Lung (tissue), 11 donors: ENCODE measurements at regions not wholly inside any gene's neighbourhood (a gene's known extent, or its start where the extent isn't known, plus 50 kb on each side); places are given as distances from the start of the nearest gene placed in this dataset.

ENCODE experiments used
- ATAC-seq: fragments of 200-7000 bp; cut with Tn5 transposase; one replicate; pipeline ENCODE4 v1.9.1; 2020; ENCODE audit warnings: moderate number of reproducible peaks; ENCODE audit not compliant: insufficient read depth, low FRiP score
- DNase-seq, 3 donors: peaks; one replicate each; pipeline ENCODE4 v3.0.0-alpha.2; 2013 to 2017
- H3K27ac ChIP-seq, 2 donors: one replicate each; pipeline ENCODE4 v1.5.1; 2013; ENCODE audit warnings: mild to moderate bottlenecking in 2 of 2, moderate library complexity in 2 of 2, control low read depth in 1 of 2, inconsistent platforms in 1 of 2, low read depth in 1 of 2, low read length in 1 of 2
- H3K27me3 ChIP-seq, 3 donors: one replicate each; pipeline ENCODE4 v1.5.1; 2013; ENCODE audit warnings: low read length in 2 of 3; ENCODE audit not compliant: control insufficient read depth in 3 of 3, insufficient read depth in 3 of 3
- H3K36me3 ChIP-seq, 4 donors: one replicate each; pipeline ENCODE4 v1.5.1; 2013; ENCODE audit warnings: low read length in 4 of 4, mild to moderate bottlenecking in 1 of 4, moderate library complexity in 1 of 4; ENCODE audit not compliant: control insufficient read depth in 4 of 4, insufficient read depth in 4 of 4
- H3K4me1 ChIP-seq, 5 donors: one replicate each; pipeline ENCODE4 v1.5.1; 2013; ENCODE audit warnings: low read length in 5 of 5, mild to moderate bottlenecking in 2 of 5, moderate library complexity in 1 of 5; ENCODE audit not compliant: control insufficient read depth in 5 of 5, insufficient read depth in 5 of 5
- H3K4me3 ChIP-seq: one replicate; pipeline ENCODE4 v1.5.1; 2013; ENCODE audit warnings: mild to moderate bottlenecking, control low read depth, moderate library complexity
- H3K9ac ChIP-seq, 2 donors: one replicate each; pipeline ENCODE4 v1.5.1; 2013; ENCODE audit warnings: low read length in 2 of 2, control low read depth in 1 of 2; ENCODE audit not compliant: insufficient read depth in 1 of 2
- H3K9me3 ChIP-seq, 4 donors: one replicate each; pipeline ENCODE4 v1.5.1; 2013; ENCODE audit warnings: low read length in 3 of 4, mild to moderate bottlenecking in 1 of 4, moderate library complexity in 1 of 4; ENCODE audit not compliant: control insufficient read depth in 4 of 4, insufficient read depth in 3 of 4
- WGBS, 2 donors: extraction: QIAGEN DNeasy Blood & Tissue Kit; methylation state at CpG; one replicate each; pipeline ENCODE4 v1.1.7; 2013; 5-methylcytosine and 5-hydroxymethylcytosine counted together
- TF ChIP-seq, protein P1 (sequence below): IDR thresholded peaks from 2 replicates; pipeline ENCODE4 v1.5.1; 2012; ENCODE audit warnings: mild to moderate bottlenecking; ENCODE audit errors: control extremely low read depth, extremely low read depth
- donor health status: control.
- donor health status: control.
- donor health status: Bipolar disorder and iron deficiency.
- donor health status: healthy.
- donor health status: DM: yes; HTN: yes; CAD: no.

- no peak overlapping the region for H3K4me3 ChIP-seq
- peaks cover 0 to 14% (median 8%) of the 10 kb centered on the region in 3 donors for H3K27me3 ChIP-seq
- DNase-seq, result no peak
- no peaks in the 10 kb centered on the region for H3K36me3 ChIP-seq
- H3K4me1 ChIP-seq, result no peaks in the 10 kb centered on the region
- TF ChIP-seq, protein P1, sequence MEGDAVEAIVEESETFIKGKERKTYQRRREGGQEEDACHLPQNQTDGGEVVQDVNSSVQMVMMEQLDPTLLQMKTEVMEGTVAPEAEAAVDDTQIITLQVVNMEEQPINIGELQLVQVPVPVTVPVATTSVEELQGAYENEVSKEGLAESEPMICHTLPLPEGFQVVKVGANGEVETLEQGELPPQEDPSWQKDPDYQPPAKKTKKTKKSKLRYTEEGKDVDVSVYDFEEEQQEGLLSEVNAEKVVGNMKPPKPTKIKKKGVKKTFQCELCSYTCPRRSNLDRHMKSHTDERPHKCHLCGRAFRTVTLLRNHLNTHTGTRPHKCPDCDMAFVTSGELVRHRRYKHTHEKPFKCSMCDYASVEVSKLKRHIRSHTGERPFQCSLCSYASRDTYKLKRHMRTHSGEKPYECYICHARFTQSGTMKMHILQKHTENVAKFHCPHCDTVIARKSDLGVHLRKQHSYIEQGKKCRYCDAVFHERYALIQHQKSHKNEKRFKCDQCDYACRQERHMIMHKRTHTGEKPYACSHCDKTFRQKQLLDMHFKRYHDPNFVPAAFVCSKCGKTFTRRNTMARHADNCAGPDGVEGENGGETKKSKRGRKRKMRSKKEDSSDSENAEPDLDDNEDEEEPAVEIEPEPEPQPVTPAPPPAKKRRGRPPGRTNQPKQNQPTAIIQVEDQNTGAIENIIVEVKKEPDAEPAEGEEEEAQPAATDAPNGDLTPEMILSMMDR, result no peak
- WGBS, 2 donors, result 80 to 90% methylated on average over 11 of the region's 11 CpGs
- H3K9me3 ChIP-seq, result peaks cover 0 to 5% (median 0%) of the 10 kb centered on the region in 4 donors
- no peak overlapping the region for H3K27ac ChIP-seq
- H3K9ac ChIP-seq, result no peak overlapping the region
- no peak for ATAC-seq
Measured at GRCh38 chr22:48055827-48056226, 1293.4 kb downstream of the TBC1D22A start.

GRCh38 chr22:48055185-48055584 lies 1292.7 kb downstream of the TBC1D22A start:
- H3K9ac ChIP-seq, result no peak overlapping the region
- WGBS, 2 donors, result 84 to 94% methylated on average over 1 of the region's 1 CpG
- H3K4me1 ChIP-seq, result no peaks in the 10 kb centered on the region
- TF ChIP-seq, protein P1, result no peak
- DNase-seq (no peak), ATAC-seq (no peak)
- peaks cover 0 to 5% (median 0%) of the 10 kb centered on the region in 4 donors for H3K9me3 ChIP-seq
- no peak overlapping the region for H3K27ac ChIP-seq
- H3K27me3 ChIP-seq, result peaks cover 0 to 14% (median 8%) of the 10 kb centered on the region in 3 donors
- no peaks in the 10 kb centered on the region for H3K36me3 ChIP-seq
- no peak overlapping the region for H3K4me3 ChIP-seq

GRCh38 chr22:48054596-48054995 lies 1292.1 kb downstream of the TBC1D22A start:
- peaks cover 0 to 5% (median 0%) of the 10 kb centered on the region in 4 donors for H3K9me3 ChIP-seq
- DNase-seq, result no peak
- H3K36me3 ChIP-seq, result no peaks in the 10 kb centered on the region
- 64 to 79% methylated on average over 14 of the region's 14 CpGs for WGBS, 2 donors
- H3K4me3 ChIP-seq, result no peak overlapping the region
- no peaks in the 10 kb centered on the region for H3K4me1 ChIP-seq
- peaks cover 0 to 14% (median 8%) of the 10 kb centered on the region in 3 donors for H3K27me3 ChIP-seq
- H3K27ac ChIP-seq, result no peak overlapping the region
- no peak overlapping the region for H3K9ac ChIP-seq
- TF ChIP-seq, protein P1, result no peak
- ATAC-seq, result no peak

DNA sequence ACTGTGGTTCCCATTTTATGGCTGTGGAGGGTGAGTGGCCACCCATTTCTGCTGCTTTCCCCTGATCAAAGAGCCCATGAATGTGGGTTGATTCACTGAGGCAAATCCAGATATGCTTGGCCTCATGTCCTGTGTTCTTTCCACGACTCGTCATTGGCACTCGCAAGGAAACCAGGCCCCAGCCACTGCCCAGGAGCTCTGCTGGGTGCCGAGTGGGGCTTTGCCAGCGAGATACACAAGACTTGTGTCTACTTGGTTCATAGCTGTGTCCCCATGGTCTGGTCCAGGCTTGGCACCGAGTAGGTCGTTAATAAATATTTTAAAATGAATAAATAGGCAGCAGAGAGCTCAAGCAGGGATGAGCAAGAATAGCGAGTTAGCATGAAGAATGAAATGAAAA lies 1291.5 kb downstream of the TBC1D22A start:
- WGBS, 2 donors, result 86 to 89% methylated on average over 8 of the region's 8 CpGs
- no peaks in the 10 kb centered on the region for H3K4me1 ChIP-seq
- no peak overlapping the region for H3K27ac ChIP-seq
- peaks cover 0 to 14% (median 8%) of the 10 kb centered on the region in 3 donors for H3K27me3 ChIP-seq
- H3K9ac ChIP-seq, result no peak overlapping the region
- DNase-seq, result no peak
- ATAC-seq, result no peak
- no peak overlapping the region for H3K4me3 ChIP-seq
- no peaks in the 10 kb centered on the region for H3K36me3 ChIP-seq
- TF ChIP-seq, protein P1, result no peak
- peaks cover 0 to 5% (median 0%) of the 10 kb centered on the region in 4 donors for H3K9me3 ChIP-seq
